SKM-1 treated with dmso at 0.1 percent for 144 hours (cell line): ENCODE measurements at regions not wholly inside any gene's neighbourhood (a gene's known extent, or its start where the extent isn't known, plus 50 kb on each side); places are given as distances from the start of the nearest gene placed in this dataset.
"Not testable (repeated sequence)": the region's sequence is repeated elsewhere in the genome, so short reads cannot be mapped to it uniquely, and the experiment has no call there.

Experiments used
- DNase-seq: peaks from one replicate; lab custom pipeline; 2025; ENCODE audit not compliant: unreplicated experiment; lab: John Stamatoyannopoulos, UW

DNA sequence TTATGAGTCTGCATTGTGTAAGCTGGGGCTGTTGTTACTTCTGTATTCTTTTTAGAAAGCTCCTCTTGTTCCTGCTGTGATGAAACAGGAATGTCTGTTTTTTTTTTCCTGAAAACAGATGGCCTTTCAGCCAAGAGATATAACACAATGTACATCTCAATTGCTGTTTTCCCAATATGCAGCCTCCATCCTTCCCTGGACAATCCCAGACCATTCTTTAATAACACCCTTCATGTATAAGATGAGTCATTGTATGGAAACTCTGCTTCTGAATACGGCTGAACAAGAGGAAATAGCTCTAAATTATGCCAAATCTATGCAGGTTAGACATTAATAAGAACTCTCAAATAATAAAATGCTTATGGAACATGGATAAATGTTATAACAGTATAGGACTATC lies 60.2 kb upstream of the LRRC4C start:
- no peak for DNase-seq

DNA sequence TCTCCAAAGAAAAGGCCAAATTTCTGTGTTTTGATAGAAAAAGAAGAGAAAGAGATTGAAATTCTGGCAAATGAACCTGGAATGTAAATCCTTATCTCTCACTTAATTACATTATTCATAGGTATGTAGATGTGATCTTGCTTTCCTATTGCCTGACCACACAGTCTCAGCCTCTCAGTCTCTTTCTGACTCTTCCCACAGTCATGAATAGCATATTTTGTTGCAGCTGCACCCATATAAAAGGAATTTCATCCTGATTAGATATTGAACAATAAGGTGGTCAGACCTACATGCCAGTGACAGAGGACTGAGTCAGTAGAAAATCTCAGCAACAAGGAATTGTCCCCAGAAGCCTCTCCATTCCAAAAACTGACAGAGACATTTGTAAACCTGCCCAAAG lies 62.9 kb upstream of the LRRC4C start:
- DNase-seq = no peak

DNA sequence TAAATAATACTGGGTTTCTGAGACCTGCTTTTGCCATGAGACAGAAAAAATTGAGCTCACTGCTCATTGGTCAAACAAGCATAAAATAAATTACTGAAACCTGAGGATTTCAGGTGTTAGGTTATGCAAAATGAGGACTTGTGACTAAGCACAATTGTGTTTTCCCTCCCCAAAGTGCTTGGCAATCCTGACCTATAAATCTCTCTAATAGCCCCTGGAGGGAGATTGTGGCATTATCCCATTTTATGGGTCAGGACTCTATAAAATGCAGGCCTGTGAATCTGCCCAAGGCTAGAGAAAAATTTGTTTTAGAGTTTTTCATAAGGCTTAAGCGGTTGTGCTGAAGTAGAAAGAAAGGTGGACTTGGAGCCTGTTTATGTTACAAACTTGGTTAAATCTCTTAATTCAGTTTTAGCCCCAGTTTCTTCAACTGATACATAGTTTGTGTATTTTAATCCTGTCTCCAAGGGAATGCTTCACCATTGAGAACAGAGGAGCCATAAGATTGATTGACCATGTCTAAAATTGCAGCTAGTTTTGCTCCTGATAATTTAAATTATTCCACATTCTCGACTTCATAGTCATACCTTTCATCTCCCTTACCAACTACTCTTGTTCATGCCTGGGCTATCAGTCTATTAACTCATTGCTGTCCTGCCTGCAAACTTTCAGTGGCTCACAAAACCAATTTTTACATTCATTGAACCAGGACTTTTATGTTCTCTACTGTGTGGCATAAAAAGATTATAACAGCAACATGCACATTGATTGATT lies 63.6 kb upstream of the LRRC4C start:
- no peak for DNase-seq

DNA sequence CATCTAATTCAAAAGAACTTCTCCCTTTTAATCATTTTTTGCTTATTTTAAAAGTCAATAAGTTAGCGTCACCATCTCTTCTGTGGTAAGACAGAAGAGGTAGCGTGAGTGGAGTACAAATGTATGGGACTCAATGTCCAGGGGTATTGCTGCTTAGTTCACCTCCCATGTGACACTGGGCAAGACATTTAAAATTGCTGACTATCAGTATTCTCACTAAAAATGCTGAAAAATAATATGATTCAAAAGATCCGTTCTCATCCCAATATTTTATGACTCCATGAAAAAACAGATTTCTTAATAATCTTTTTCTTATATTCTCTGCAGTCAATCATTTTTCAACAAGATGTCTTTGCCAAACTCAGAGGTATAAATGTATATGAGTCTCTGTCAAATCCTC lies 68.1 kb upstream of the LRRC4C start:
- no peak for DNase-seq

DNA sequence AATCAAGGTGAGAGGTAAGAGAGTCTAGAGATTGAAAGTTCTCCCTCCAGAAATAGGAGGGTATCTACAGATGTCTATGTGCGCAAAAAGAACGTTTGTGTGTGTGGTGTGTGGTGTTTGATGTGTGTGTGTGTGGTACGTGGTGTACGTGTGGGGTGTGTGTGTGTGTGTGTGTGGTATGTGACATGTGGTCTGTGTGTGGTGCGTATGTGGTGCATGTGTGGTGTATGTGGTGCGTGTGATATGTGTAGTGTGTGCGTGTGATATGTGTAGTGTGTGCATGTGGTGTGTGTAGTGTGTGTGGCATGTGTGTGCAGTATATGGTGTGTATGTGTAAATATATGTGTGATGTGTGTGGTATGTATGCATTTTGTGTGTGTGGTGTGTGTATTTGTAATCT lies 73.0 kb upstream of the LRRC4C start:
- no peak for DNase-seq

DNA sequence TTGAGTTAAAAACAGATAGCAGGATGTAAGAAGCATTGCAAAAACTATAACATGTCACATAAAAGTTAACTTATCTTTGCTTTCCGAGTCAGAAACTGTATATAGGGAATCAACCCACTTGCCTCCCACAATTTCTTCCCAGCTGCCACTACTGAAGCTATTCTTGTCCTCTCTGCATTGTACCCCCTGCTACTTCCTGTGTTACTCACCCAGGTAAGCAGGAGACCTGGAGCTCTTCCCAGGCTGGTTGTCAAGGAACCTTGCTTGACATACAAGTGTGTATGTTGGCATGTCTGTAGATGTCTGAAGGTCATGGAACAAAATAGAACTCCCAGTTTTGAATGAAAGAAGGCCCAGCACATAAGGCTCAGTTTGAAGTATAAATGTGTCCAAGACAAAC lies 74.3 kb upstream of the LRRC4C start:
- no peak for DNase-seq

DNA sequence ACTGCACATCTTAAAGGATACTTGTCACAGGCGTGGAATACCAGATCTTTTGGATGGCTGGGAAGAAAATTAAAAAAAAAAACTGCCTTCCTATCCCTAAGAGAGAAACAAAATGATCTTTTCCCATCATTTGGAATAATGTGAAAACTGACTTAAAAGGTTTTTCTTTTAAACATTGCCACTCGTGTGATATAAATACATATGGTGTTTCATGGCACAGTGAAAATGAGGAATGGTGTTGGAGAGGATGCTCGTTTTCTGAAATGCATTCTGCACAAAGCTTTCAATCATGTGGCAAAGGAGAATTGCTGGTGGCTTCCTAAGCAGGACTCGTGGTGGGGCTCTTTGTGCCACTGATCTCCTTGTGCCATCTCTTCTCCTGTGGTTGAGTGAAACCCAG lies 74.9 kb upstream of the LRRC4C start:
- DNase-seq = no peak

DNA sequence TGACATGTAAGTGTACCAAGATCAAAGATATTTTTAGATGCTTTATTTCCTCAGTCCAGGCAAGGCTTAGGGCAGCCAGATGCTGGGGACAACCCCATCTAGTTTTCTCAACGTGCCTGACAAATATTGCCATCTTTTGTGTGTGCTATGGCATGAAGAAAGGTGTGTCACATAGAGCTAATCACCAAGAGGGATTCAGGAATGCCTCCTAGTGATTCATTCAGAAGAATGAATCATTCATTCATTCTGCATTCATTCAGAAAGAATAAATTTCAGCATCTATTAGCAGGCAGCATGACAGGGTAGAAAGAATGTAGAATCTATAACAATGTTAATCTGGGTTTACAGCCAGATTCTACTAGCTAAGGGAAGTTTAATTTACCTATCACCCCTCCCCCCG lies 75.4 kb upstream of the LRRC4C start:
- DNase-seq = no peak

DNA sequence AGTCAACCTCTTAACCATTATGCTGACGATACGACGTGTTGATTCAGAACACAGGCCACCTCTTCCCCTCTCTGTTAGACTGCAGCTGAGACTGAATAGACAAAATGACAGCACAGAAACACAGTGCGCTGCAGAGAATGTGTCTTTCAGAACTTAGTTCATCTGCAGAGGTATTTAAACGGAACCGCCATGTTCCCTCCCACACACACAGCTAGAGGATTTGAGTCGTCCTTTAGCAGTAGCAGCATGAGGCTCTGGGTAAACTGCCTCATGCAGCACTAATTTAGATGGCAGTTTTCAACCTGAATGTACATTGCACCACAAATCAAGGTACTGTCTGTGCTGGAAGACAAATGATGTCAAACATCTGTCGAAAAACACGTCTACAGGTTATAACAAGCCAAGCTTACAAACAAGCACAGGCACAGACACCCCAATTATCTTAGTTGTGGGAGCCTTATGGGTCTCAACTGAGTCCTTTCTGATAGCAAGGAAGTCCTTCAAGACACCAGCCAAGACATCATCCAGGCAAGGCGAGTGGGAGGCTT lies 76.6 kb upstream of the LRRC4C start:
- DNase-seq = no peak

DNA sequence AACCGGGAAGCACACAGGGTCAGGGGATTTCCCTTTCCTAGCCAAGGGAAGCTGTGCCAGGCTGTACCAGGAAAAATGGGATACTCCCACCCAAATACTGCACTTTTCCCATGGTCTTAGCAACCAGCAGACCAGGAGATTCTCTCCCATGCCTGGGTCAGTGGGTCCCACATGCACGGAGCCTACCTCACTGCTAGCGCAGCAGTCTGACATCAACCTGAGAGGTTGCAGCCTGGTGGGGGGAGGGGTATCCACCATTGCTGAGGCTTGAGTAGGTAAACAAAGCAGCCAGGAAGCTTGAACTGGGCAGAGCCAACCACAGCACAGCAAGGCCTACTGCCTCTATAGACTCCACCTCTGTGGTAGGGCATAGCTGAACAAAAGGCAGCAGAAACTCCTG lies 85.5 kb upstream of the LRRC4C start:
- DNase-seq = not testable (repeated sequence)

DNA sequence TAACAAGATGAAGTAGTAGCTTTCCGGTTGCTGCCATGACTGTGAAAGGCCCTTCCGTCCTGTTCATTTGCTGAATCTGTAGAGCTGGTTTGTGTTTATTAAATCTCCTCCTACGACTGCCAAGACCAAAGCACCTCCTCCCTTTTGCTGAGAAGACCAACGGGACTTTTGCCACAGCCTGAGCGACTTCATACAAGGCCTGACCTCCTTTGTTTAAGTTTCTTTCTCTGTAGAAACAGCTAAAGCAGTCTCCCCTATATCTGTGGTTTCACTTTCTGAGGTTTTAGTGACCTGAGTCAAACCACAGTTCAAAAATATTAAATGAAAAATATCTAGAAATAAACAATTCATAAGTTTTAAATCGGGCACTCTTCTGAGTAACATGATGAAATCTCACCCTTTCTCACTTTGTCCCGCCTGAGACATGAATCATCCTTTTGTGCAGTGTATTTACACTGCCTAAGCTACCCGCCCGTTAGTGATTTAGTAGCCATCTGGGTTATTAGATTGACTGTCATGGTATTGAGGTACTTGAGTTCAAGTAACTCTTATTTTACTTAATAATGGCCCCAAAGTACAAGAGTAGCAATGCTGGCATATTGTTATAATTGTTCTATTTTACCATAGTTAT lies 119.1 kb upstream of the LRRC4C start:
- DNase-seq = no peak

DNA sequence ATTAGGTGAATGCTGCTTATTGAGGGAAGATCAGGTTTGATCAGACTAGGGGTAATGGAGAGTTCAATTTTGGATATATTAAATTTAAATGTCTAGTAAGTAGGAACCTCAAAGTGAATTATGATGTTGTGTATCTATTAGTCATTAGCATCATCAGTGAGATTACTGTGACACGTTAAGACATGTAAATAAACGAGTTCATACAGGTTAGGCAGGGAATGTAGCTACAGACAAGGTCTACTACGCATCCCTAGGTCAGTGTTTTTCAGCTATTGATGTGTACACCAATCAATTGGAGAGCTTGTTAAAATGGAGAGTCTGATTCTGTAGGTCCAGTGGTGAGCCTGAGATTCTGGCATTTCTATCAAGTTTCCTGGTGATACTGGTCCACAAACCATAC lies 120.1 kb upstream of the LRRC4C start:
- DNase-seq = no peak

DNA sequence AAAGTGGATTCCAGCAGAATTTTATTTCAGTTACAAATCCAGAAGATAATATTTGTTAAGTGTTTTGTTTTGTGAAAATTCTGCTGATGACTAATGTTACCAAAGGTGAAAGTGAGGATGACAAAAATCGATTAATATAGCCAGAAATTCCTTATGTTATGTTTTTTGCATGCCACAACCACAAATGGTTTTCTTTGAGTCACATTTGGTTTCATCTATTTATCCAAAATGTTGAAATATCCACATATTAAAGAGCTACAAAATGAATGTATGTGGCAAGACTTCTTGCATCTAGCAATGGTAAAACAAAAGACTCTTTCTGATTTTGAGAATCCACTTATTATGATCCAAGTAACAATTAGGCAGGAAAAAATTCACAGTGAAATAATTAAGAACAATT lies 150.1 kb upstream of the LRRC4C start:
- no peak for DNase-seq

DNA sequence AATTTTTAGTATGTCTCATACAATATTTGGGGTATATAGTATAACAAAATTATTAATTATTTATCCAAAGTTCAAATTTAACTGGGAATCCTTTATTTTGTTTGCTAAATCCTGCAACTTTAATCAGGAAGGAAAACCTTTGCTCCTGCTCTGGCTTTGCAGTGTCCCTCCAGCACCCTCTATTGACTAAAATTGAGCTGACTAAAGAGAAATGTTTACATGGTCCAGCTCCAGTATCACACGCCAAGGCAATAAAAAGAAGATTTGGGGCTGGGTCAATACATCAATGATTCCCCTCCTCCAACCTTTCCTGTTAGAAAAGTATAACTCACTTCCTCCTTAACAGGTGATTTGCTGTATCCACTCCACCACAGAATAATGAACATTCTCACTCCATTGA lies 153.0 kb upstream of the LRRC4C start:
- DNase-seq = no peak

DNA sequence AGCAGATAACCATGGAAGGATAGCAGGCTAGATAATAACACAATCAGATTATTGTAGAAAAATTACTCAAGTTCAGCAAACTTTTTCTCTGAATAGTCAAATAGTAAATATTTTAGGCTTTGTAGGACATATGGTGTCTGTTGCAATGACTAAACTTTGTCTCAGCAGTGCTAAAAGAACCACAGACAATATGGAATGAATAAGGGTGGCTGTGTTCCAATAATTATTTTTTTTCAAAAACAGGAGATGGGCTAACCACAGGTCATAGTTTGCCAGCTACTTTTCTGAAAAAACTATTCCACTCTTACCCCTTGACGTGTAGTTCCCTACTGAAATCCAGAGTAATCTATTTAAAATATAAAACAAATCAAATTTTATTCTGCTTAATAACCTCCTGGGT lies 153.9 kb upstream of the LRRC4C start:
- no peak for DNase-seq

DNA sequence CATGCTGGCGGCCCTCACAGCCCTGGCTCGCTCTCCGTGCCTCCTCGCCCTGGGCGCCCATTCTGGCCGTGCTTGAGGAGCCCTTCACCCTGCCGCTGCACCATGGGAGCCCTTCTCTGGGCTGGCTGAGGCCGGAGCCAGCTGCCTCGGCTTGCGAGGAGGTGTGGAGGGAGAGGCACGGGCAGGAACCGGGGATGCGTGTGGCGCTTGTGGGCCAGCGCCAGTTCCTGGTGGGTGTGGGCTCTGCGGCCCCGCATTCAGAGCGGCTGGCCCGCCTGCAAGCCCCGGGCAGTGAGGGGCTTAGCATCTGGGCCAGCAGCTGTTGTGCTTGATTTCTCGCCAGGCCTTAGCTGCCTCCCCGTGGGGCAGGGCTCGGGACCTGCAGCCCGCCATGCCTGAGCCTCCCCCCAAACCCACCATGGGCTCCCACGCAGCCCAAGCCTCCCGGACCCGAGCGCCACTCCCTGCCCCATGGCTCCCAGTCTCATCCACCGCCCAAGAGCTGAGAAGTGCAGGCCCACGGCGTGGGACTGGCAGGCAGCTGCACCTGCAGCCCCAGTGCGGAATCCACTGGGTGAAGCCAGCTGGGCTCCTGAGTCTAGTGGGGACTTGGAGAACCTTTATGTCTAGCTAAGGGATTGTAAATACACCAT lies 163.4 kb upstream of the LRRC4C start:
- no peak for DNase-seq

DNA sequence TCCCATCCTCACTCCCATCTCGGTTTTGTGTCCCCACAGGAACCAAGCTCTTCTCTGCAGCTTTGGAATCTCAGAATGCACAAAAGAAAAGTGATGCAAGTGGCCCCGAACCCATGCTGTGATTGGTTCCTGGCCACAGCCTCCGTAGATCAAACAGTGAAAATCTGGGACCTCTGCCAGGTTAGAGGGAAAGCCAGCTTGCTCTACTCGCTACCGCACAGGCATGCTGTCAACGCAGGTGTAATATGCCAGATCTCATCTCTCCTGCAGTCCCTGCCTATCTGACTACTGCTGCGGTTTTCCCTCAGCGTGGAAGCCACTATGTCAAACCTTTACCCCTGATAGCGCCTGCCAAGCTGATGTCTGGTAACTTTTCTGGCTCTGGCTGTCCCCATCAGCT lies 200.5 kb upstream of the LRRC4C start:
- DNase-seq = no peak

DNA sequence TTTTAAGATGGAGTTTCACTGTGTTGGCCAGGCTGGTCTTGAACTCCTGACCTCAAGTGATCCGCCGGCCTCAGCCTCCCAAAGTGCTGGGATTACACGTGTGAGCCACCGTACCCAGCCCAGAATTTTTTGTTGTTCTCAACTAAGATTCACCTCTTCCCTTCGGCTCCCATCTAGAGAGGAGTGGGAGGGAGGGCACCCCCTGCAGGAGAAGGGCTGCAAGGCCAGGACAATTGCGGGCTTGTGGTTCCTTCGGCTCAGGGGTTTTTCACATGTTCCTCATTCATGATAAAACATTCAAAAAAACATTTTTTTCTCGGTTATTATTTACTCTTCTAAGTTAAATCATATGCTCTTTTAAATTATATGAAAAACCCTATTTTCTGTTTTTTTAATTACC lies 201.1 kb upstream of the LRRC4C start:
- DNase-seq = no peak

DNA sequence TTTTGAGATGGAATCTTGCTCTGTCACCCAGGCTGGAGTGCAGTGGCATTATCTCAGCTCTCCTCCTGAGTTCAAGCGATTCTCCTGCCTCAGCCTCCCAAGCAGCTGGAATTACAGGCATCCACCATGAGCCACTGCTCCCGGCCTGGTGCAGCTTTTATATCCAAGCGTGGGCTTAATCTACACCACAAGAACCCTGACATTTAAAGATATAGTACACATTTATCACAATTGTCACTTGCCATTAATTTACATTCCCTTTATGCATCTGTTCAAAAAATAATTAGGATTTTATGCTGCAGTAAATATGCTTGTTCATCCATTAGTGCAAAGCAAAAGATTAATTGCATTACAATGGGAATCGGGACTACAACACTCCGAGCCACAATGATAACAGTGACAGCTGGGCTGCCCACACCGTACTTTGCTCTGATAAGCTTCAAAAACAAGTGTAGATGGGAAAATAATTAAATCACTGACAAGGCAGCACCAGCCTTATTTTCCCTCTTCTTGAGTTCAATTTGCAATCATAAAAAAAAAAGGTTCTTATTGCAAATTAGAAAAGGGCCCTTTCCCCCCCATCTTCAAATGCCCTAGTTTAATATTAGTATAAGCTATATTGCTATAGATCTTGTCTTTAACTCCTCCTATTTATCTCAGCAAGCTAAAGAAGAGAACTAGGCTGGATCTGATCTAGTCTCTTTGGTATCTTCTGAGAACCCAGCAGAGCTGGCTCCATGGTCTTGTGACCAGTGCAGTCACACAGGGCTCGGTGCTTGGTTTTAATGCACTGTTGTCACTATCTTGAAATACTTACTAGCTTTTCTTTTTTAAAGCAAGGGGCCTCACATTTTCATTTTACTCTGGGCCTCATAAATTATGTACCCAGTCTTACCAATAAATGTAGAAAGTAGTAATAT lies 206.2 kb upstream of the LRRC4C start:
- no peak for DNase-seq

DNA sequence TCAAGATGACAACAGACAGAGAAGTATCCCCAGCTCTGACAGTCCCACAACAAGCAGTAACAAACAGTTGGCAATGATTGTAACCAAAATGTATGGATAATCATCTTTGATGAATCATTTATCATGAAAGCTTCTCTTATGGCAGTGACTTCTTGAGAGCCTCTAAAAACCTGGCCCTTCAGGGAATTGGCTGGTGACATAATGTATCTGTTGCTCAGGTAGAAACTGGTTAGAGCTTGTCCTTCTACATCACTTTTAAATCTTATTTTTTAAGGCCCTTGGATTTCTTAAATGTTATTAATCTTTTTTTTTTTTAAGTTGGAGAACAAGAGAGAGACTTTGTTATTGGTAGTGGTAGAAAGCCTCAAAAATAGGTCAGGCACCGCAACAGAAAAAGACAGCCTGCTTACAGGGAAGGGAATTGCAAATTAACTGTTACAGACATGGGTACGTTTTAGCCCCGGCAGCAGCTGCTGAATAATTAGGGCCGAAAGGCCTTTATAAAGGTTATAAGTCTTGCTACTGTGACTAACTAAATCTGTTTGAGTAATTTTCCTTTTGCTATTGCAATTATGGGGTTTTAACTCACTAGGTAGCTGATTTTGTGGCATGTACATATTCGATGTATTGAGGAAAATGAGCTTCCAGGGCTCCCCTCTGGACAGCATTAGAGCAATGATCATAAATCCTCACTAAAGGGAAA lies 207.7 kb upstream of the LRRC4C start:
- DNase-seq = no peak

DNA sequence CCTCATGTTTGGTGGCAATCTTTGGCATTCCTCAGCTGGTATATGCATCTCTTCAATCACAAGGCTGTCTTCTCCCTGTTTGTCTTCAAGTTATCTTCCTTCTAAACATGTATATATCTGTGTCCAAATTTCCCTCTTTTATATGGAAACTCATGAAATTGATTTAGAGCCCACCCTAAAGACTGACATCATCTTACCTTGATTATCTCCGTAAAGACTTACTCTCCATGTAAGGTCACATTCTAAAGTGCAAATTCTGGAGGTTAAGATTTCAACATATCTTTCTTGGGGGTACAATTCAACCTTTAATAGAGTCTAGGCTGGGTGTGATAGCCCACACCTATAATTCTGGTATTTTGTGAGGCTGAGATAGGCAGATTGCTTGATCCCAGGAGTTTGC lies 215.8 kb upstream of the LRRC4C start:
- DNase-seq = no peak
